Right ventricle myocardium superior (tissue), 1 donor: ENCODE measurements at regions not wholly inside any gene's neighbourhood (a gene's known extent, or its start where the extent isn't known, plus 50 kb on each side); places are given as distances from the start of the nearest gene placed in this dataset.
"Not testable (repeated sequence)": the region's sequence is repeated elsewhere in the genome, so short reads cannot be mapped to it uniquely, and the experiment has no call there.

Experiments
- ATAC-seq: fragments of 200-7000 bp; cut with Tn5 transposase; one replicate; pipeline ENCODE4 v1.9.1; 2020; ENCODE audit warnings: mild to moderate bottlenecking; ENCODE audit not compliant: poor library complexity
- DNase-seq: peaks from one replicate; pipeline ENCODE4 v3.0.0-alpha.2; 2020
- intact Hi-C: fragments of 100-400 bp; cut with DNase I; formaldehyde crosslinking; loops from one replicate; pipeline ENCODE4 v1.11.2; 2022
- donor health status: DM: no; HTN: yes; CAD: no; lungs with severe emphysema.

- ATAC-seq (no peak), DNase-seq (no peak)
- intact Hi-C loops, result no loop called here
Measured at GRCh38 chr6:68108233-68108835, 526.7 kb upstream of the ADGRB3 start.

GRCh38 chr6:68094070-68094469, 541.0 kb upstream of the ADGRB3 start:
- no peak for DNase-seq
- ATAC-seq, result no peak
- intact Hi-C loops, result no loop called here

DNA sequence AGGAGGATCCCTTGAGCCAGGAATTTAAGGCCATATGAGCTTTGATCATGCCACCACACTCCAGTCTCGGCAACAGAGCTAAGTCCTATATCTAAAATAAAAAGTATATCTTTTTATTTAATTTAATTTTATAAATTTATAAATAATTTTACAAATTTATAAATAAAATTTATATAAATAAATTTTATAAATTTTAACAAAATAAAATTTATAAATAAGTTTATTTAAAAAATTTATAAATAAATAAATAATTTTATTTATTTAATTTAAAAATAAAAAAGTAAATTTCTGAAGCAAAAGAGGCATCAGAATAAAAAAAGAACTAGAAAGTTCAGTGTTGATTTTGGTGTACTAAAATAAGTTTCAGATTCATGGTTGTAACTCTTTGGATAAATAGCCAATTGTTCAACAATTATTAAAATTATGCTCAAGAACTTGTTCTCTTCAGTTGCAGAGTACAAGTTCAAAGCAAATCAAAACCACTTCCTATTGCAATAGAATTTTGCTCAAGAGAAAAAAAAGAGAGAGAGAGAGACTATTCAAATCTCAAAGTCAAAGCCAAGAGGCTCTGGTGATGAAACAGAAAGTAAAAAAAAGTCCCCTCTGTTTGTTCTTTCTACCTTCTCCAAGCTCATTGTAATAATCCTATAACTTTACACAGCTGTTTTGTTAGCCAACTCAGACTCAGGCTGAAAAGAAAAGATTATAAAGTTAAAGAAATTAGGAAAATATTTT, 547.5 kb upstream of the ADGRB3 start:
- ATAC-seq, result peak; percentile 27
- DNase-seq, result no peak
- intact Hi-C loops, result no loop called here

- no peak for ATAC-seq
- DNase-seq, result no peak
- intact Hi-C loops, result no loop called here
Measured at GRCh38 chr6:68086199-68086598, 548.9 kb upstream of the ADGRB3 start.

DNA sequence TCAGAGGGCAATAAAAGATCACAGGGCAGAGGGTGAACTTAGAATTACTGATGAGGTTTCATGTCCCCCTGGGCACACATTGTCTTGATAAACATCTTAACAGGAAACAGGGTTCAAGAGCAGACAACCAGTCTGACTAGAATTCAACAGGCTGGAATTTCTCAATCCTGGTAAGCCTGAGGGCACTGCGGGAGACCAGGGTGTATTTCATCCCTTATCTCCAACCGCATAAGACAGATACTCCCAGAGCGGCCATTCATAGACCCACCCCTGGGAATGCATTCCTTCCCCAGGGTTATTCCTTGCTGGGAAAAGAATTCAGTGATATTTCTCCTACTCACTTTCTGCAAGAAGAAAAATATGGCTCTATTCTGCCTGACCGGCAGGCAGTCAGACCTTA, 549.5 kb upstream of the ADGRB3 start:
- ATAC-seq, DNase-seq, intact Hi-C loops: not testable (repeated sequence)

DNA sequence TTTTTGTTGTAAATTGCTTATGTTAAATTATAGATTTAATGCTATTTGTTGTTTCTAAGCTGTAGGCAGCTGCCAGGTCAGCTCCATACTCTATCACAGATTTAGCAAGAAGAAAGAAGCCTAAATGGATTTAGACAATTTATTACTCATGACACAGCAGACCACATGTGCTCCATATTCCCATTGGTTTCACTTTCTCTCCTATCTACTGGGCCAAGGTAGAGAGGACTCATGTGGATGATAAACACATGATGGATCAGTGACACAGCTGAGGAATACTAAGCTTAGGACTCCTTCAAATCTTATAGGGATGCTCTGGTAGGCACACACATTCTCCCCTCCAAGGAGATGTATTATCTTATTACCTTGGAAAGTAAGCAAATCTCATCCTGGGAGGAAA, 553.0 kb upstream of the ADGRB3 start:
- intact Hi-C loops, result no loop called here
- no peak for DNase-seq
- no peak for ATAC-seq

DNA sequence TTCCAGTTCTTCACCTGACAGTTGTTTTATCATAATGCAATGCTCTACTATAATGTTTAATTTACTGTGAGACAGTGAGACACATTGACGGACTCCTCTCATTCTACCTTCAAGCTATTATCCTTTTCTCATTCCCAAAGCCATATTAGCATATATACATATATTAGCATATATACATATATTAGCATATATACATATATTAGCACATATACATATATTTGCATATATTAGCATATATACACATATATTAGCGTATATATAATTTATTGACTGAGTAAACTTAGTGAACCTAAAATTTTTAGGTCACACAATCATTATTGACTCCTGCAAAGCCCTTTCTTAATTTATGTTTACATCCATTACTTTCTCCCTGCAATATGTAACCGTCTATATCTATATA, 555.0 kb upstream of the ADGRB3 start:
- DNase-seq (no peak), ATAC-seq (no peak)
- intact Hi-C loops, result no loop called here

GRCh38 chr6:68077661-68078060, 557.4 kb upstream of the ADGRB3 start:
- intact Hi-C loops, result no loop called here
- DNase-seq (no peak), ATAC-seq (no peak)

DNA sequence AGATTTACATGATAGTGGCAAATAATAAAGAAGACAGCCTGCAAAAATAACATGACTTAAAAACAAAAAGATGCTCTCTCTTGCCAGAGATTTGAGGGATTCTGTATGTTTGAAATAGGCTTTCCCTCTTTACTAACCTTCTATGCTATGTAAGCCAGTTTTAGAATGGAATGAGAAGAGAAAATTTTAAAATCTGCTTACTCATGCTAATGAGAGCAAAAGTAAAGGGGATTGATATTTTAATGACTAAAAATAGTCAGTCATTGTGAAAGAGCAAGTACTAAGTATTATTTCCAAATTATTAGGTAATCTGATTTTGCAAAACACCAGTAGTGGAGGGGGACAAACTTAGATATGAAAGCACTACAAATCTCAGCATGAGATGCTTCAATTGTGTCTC, 563.3 kb upstream of the ADGRB3 start:
- ATAC-seq (no peak), DNase-seq (no peak)
- intact Hi-C loops, result no loop called here

DNA sequence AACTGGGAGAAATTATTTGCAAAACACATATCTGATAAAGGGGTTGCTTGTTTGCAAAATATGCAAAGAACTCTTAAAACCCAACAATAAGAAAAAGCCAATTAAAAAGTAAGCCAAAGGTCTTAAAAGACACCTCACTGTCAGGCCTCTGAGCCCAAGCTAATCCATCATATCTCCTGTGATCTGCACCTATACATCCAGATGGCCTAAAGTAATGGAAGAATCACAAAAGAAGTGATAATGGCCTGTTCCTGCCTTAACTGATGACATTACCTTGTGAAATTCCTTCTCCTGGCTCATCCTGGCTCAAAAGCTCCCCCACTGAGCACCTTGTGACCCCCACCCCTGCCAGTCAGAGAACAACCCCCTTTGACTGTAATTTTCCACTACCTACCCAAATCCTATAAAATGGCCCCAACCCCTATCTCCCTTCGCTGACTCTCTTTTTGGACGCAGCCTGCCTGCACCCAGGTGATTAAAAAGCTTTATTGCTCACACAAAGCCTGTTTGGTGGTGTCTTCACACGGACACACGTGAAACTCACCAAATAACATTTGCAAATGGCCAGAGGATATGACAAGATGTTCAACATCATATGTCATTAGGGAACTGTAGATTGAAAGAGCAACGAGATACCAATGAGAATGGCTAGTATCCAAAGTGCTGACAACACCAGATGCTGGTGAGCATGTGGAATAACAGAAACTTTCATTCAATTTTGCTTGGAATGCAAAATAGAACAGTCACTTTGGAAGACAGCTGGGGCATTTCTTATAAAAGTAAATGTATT, 565.0 kb upstream of the ADGRB3 start:
- DNase-seq (no peak), ATAC-seq (peak; percentile 46)
- intact Hi-C loops, result no loop called here

DNA sequence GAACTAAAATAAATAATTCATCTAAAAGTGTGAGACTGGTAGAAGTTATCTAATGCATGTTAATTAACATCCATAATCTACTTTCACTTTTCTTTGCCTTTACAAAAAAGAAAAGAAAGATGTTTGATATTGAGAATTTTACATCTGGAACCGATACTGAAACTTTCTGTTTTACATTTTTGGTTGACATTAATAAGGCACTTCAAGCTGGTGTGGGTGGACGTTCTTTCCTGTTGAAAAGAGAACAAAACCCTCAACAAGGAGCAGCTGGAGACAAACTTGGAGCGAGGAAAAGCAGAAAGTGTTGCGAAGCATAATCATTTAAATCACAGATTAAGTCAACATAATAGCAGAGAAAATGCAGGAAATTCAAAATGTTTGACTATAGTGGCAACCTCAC, 575.2 kb upstream of the ADGRB3 start:
- ATAC-seq, result peak; percentile 34
- no peak for DNase-seq
- intact Hi-C loops, result no loop called here

GRCh38 chr6:68059261-68059660, 575.8 kb upstream of the ADGRB3 start:
- ATAC-seq, result no peak
- DNase-seq, result no peak
- intact Hi-C loops, result no loop called here

GRCh38 chr6:68056596-68056995, 578.5 kb upstream of the ADGRB3 start:
- intact Hi-C loops, DNase-seq, ATAC-seq: not testable (repeated sequence)

DNA sequence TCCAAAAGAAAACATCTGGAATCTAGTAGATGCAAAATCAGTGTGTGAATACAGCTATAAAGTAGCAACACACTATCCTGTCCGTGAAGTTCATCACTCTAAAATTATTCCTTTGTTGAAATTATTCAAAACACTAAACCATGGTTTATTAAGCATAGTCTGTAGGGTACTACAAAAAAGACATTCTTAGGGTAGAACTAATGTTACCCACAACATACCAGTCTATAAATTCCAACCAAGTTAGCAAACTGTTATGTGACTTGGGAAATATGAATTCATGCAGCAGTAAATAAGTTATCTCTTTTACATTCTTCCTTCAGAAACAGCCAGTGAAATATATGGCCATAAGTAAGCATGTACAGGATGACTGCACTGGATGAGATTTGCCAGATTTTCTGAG, 580.3 kb upstream of the ADGRB3 start:
- intact Hi-C loops, result no loop called here
- DNase-seq (no peak), ATAC-seq (no peak)

- DNase-seq, result no peak
- intact Hi-C loops, result no loop called here
- no peak for ATAC-seq
Measured at GRCh38 chr6:68053805-68054373, 581.2 kb upstream of the ADGRB3 start.

DNA sequence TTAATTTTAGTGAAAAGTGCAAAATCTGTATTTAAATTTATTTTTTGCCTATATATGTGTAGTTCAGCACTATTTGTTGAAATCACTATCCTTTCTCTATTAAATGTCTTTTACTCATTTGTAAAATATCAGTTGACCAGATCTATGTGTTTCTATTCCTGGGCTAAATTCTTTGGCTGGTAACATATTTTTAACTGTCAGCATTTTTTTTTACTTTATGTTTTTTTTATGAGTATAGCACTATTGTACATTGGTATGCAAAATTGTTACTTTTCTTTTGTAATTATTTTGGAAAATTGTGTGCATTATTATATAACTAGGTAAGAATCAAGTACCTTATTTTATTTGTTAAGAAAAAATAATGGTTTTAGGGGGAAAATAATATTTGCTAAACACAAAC, 582.8 kb upstream of the ADGRB3 start:
- intact Hi-C loops, result no loop called here
- ATAC-seq (no peak), DNase-seq (no peak)

DNA sequence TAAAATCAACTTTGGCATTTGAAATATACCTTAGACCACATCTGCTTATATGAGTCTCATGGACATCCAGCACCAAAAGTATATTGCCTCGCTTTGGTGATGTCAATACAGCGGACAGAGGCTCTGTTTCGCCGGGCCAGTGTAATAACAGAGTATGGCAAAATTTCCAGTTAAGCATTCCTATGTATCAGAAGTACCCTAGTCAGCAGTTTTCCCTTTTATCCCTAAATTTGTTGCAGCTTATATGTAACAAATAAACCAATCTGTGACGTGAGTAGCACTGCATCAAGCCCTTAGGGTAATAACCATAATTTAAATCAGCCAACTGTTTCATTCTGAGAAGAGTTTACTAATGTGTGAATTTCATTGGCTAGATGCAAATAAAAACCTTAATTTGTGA, 585.5 kb upstream of the ADGRB3 start:
- ATAC-seq (no peak), DNase-seq (no peak)
- intact Hi-C loops, result no loop called here

- intact Hi-C loops, result no loop called here
- ATAC-seq, result no peak
- DNase-seq, result no peak
Measured at GRCh38 chr6:68046756-68047155, 588.3 kb upstream of the ADGRB3 start.

GRCh38 chr6:68046302-68046701, 588.8 kb upstream of the ADGRB3 start:
- no peak for DNase-seq
- ATAC-seq, result no peak
- intact Hi-C loops, result no loop called here

- DNase-seq, result no peak
- ATAC-seq, result no peak
Measured at GRCh38 chr6:68045193-68045592, 589.9 kb upstream of the ADGRB3 start.

More at GRCh38 chr6:68045193-68045592, 589.9 kb upstream of the ADGRB3 start:
- intact Hi-C loops, result no loop called here
